Mucosa of descending colon (tissue), 3 donors: ENCODE measurements at regions not wholly inside any gene's neighbourhood (a gene's known extent, or its start where the extent isn't known, plus 50 kb on each side); places are given as distances from the start of the nearest gene placed in this dataset.
"Not testable (repeated sequence)": the region's sequence is repeated elsewhere in the genome, so short reads cannot be mapped to it uniquely, and the experiment has no call there.

Experiments used
- ATAC-seq: fragments of 200-7000 bp; cut with Tn5 transposase; one replicate; pipeline ENCODE4 v1.9.1; 2020; ENCODE audit warnings: mild to moderate bottlenecking, moderate library complexity
- DNase-seq, 3 donors: peaks; one replicate each; pipeline ENCODE4 v3.0.0-alpha.2; 2020
- H3K36me3 ChIP-seq: fragments of 200-600 bp; one replicate; pipeline ENCODE4 v1.8.0; 2021; ENCODE audit warnings: low read depth, mild to moderate bottlenecking
- H3K4me1 ChIP-seq: fragments of 200-600 bp; one replicate; pipeline ENCODE4 v1.8.0; 2021; ENCODE audit warnings: low read depth, mild to moderate bottlenecking
- H3K4me3 ChIP-seq: fragments of 200-600 bp; one replicate; pipeline ENCODE4 v1.8.0; 2021; ENCODE audit warnings: mild to moderate bottlenecking
- H3K9me3 ChIP-seq: fragments of 200-600 bp; one replicate; pipeline ENCODE4 v1.8.0; 2021; ENCODE audit warnings: mild to moderate bottlenecking
- intact Hi-C, 2 donors: fragments of 100-400 bp; cut with DNase I in 1 of 2; cut with micrococcal nuclease in 1 of 2; formaldehyde crosslinking; loops; one replicate each; pipeline versions ENCODE4 v1.11.0 to v1.11.1; 2022; cut with DNase I, micrococcal nuclease
- TF ChIP-seq, protein P1 (sequence below): fragments of 200-600 bp; IDR thresholded peaks from one replicate; pipeline ENCODE4 v1.8.0; 2022; ENCODE audit warnings: antibody characterized with exemption, mild to moderate bottlenecking
- donor health status: DM: no; HTN: no; CAD: no; lungs with moderate emphysema.
- donor health status: DM: no; HTN: no; CAD: no.
- donor health status: DM: no; HTN: yes; CAD: no.

DNA sequence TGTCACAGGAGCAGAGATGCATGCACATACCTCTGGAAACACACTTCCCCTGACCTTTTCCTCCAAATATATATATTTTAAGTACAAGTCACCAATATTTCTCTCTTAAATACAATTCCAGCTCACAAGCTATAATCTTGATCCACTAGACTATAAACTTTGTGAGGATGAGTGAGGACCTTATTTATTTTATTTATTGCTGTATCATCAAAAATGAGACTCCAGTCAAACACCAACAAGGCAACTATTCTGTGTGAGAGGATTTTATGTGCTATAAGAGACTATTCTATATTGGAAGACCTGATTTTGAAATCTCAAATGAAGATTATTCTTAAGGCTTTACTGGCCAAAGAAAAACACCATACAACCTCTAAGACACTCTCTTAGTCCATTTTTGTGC is 1352.2 kb downstream of the SUCLG1 start:
- intact Hi-C loops = no loop called here
- Histone ChIP-seq H3K36me3 (no peaks in the 10 kb centered on the region), H3K4me3 (no peak overlapping the region), H3K9me3 (no peaks in the 10 kb centered on the region), H3K4me1 (no peaks in the 10 kb centered on the region)
- ATAC-seq = no peak
- DNase-seq = no peak
- TF ChIP-seq, protein P1, sequence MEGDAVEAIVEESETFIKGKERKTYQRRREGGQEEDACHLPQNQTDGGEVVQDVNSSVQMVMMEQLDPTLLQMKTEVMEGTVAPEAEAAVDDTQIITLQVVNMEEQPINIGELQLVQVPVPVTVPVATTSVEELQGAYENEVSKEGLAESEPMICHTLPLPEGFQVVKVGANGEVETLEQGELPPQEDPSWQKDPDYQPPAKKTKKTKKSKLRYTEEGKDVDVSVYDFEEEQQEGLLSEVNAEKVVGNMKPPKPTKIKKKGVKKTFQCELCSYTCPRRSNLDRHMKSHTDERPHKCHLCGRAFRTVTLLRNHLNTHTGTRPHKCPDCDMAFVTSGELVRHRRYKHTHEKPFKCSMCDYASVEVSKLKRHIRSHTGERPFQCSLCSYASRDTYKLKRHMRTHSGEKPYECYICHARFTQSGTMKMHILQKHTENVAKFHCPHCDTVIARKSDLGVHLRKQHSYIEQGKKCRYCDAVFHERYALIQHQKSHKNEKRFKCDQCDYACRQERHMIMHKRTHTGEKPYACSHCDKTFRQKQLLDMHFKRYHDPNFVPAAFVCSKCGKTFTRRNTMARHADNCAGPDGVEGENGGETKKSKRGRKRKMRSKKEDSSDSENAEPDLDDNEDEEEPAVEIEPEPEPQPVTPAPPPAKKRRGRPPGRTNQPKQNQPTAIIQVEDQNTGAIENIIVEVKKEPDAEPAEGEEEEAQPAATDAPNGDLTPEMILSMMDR = no peak

DNA sequence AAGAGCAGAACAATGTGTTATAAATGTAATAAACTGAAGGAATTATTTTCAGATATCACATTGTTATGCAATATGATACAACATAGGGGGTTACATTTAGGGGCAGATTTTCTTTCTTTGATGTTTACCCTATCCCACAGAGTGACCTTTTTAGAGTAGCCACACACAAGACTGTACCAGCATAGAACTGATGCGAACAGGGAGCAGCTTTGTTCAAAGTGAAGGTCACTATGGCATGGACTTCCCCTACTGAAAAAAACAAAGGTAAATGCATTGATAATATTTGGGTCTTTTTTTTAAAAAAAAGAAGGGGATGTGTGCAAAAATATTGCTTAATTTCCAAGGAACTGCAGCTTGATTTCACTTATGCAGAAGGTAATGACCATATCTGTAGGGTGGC is 1354.9 kb downstream of the SUCLG1 start:
- intact Hi-C loops = no loop called here
- TF ChIP-seq, protein P1 = no peak
- no peak for DNase-seq
- no peak overlapping the region for H3K4me3 ChIP-seq
- no peaks in the 10 kb centered on the region for H3K9me3 ChIP-seq
- no peaks in the 10 kb centered on the region for H3K4me1 ChIP-seq
- no peak for ATAC-seq
- H3K36me3 ChIP-seq = no peaks in the 10 kb centered on the region

DNA sequence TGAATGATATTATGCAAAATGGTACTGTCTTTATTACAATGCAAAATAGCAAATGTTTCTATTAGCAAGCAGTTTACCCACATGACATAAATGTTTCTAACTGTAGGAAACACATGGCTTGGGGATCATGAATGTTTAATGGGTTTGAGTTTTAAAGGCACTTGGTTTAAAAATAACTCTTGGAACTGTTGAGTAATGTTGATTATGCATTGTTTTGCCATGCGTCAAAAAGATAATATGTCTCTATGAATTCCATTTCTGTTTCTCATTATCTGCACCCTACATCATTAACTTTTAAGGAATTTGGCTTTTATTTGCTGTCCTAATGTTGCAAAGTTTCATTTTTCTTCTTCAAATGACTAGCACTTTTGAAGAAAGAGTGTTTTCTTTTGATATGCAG is 1355.5 kb downstream of the SUCLG1 start:
- H3K36me3 ChIP-seq = no peaks in the 10 kb centered on the region
- no peak overlapping the region for H3K4me3 ChIP-seq
- TF ChIP-seq, protein P1 = no peak
- ATAC-seq (no peak), DNase-seq (no peak)
- H3K9me3 ChIP-seq = no peaks in the 10 kb centered on the region
- intact Hi-C loops = no loop called here
- no peaks in the 10 kb centered on the region for H3K4me1 ChIP-seq

DNA sequence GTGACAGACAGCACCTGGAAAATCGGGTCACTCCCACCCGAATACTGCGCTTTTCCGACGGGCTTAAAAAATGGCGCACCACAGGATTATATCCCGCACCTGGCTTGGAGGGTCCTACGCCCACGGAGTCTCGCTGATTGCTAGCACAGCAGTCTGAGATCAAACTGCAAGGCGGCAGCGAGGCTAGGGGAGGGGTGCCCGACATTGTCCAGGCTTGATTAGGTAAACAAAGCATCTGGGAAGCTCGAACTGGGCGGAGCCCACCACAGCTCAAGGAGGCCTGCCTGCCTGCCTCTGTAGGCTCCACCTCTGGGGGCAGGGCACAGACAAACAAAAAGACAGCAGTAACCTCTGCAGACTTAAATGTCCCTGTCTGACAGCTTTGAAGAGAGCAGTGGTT is 1370.0 kb downstream of the SUCLG1 start:
- peak in 1 of 3 donors; percentile 22 for DNase-seq
- ATAC-seq, H3K4me3 ChIP-seq, H3K4me1 ChIP-seq, H3K36me3 ChIP-seq, H3K9me3 ChIP-seq, intact Hi-C loops: not testable (repeated sequence)

DNA sequence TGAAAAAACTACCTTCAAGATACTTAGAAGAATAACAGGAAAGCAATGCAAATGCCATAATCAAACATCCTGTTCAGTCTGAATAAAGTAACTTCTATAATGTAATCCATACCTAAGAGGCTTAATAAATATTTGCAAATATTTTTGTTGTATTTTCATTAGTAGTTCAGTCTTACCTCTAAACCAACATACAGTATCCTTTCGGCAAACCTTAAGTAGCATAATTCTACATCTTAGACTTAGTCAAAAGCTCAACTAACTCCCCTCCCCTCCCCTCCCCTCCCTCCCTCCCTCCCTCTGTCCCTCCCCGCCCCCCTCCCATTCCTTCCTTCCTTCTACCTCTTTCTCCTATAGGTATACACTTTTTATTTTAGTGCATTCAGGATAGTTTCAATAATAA is 1373.2 kb downstream of the SUCLG1 start:
- no peak for DNase-seq
- ATAC-seq = no peak
- Histone ChIP-seq H3K9me3 (no peaks in the 10 kb centered on the region), H3K4me1 (no peaks in the 10 kb centered on the region), H3K4me3 (no peak overlapping the region), H3K36me3 (no peaks in the 10 kb centered on the region)
- TF ChIP-seq, protein P1 = no peak
- intact Hi-C loops = no loop called here

DNA sequence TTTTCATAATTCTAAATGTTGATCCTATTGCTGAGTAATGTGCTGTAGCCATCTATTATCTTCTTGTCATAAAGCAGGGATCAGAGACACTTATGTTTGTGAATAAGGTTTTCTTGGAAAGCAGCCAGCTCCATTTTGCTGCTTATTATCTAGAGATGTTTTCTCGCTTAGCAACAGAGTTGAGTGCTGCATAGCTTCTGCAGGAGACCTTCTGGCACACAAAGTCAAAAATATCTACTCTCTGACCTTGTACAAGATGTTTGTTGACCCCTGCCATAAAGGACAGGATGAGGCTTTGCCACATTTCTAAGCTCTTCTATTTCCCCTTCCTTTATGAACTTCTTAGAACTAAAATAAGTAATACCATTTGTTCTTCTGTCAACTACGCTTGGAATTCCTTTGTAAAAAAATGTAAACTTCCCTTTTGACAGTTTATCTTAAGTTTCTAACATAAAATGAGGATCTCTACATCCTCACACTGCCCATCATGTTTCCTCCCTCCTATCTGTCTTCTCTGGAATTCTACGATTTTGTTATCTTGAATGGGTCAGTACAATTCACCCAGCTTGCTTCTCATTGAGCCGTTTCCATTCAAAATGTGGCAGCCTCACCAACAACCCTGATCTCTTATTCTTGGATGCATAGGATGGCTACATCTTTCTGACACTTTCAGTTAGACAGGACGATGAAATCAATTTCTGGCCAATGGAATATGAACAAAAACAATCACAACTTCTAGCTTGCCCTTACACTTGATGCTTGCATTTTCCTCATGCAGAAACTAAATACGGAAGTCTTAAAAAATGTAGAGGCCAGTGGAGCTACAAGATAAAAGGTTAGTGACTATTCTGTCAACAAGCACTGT is 1377.0 kb downstream of the SUCLG1 start:
- no peaks in the 10 kb centered on the region for H3K4me1 ChIP-seq
- DNase-seq = peak in 1 of 3 donors; percentile 65
- H3K9me3 ChIP-seq = no peaks in the 10 kb centered on the region
- TF ChIP-seq, protein P1 = no peak
- H3K4me3 ChIP-seq = no peak overlapping the region
- intact Hi-C loops = no loop called here
- peak; percentile 66 for ATAC-seq
- H3K36me3 ChIP-seq = no peaks in the 10 kb centered on the region
